ENCODE measurements at regions not wholly inside any gene's neighbourhood (a gene's known extent, or its start where the extent isn't known, plus 50 kb on each side); places are given as distances from the start of the nearest gene placed in this dataset.

DNA sequence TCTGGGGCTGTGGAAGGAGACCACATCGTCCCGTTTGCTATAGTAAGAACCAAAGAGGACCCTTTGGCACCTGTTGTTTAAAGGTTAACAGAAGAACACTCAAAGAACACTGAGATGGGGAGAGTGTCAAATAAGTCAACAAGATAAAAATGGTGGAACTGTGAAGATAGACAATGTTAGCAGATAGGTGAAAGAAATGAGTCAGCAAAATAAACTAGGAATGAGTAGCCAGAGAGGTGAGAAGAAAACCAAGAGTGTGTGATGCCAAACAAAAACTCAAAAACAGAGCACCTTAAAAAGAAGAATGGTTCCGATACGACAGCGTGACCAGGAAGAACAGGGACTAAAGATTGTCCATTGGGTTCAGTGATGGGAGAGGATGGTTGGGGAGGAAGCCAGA lies 74.7 kb upstream of the PIWIL1 start:
- DNase-seq = no peak

DNA sequence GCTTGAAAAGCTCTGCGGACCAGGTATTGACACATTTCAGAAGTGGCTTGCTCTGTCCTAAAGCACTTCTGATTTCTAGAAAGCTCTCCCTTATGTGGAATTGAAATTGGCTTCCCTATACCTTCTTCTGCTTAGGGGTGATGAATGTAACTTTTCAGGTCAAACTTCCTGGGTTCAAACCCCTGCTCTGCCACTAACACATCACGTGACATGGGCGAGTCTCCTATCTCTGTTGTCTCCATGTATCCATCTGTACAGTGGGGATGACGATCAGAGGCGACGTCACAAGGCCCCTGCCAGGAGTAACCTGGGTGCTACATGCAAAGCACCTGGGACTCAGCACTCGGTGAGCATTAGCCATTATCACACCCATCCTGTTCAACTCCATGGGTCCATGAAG lies 73.7 kb upstream of the PIWIL1 start:
- no peak for DNase-seq

DNA sequence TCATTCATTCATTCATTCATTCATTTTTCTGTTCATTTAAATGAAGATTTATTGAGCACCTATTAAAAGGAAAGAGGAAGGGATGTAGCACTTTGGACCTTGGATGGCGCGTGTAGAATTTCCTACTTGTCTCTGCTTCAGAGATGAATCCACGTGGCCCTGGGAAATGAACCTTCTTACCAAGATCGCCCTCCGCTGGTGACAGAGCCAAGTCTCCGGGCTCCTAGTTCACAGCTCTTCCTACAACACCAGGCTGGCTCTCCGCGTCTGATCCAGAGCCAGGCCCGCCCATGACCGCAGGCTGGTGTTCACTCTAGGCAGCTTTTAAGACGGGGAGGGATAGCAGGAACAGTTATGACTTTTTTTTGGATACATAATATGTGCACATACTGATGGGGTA lies 70.9 kb upstream of the PIWIL1 start:
- no peak for DNase-seq

- no peak for DNase-seq
Observed at GRCh38 chr12:130280231-130280630, 57.5 kb upstream of the PIWIL1 start.

DNA sequence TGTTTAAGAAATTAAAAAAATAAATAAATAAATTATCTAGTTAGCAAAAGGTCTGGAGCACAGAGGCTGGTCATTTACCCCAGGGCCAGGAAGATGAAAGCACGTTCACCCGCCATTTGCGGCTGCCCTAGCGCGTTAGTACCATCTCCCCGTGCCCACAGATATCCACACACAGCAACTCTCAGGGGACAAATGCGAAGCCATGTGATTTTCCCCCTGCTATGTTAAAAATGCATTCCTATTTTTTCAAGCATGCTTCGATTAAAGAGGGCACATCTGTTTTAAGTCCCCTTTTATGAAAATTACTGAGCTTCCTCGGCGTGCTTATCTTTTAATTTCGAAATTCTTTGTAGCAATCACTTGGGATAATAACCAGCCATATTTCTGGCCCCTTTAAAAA lies 56.9 kb upstream of the PIWIL1 start:
- no peak for DNase-seq

- peak; percentile 26 for DNase-seq
Observed at GRCh38 chr12:130281153-130281799, 56.4 kb upstream of the PIWIL1 start.

- DNase-seq = no peak
Observed at GRCh38 chr12:130286041-130286440, 51.6 kb upstream of the PIWIL1 start.

DNA sequence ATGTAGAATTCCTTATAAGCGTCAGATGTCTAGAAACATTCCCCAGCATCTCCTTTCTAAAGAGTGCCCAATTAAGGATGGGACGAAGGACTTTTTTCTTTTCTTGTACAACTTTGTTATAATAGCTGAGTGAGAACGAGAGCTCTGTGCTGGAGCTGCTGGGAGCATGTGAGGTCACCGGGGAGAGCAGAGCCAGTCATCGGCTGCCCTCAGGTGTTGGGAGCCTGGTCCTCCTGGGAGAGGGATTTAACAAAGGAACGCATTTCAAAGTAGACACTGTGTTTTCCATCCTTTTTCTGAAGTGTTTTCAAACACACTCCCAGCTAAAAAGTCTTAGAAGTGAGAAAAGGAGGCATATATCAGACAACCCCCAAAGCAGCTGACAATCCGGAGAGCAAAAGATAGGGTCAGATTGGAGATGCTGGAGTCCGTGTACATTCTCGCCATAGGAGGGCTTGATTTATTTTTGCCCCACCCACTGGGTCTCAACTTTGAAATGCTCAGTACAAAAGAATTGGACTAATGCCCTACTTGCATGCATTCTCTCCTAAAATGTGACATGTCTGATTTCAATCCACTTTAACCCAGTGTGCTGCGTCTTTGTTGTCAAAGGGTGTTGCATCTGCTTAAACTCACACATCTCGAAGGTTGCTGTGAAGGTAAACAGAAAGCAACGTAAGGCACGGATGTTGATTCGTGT lies 50.8 kb upstream of the PIWIL1 start:
- no peak for DNase-seq
